Ascending aorta (tissue), 2 donors: ENCODE measurements at regions not wholly inside any gene's neighbourhood (a gene's known extent, or its start where the extent isn't known, plus 50 kb on each side); places are given as distances from the start of the nearest gene placed in this dataset.

ENCODE experiments used
- DNase-seq, 2 donors: peaks; one replicate each; pipeline ENCODE4 v3.0.0-alpha.2; 2019; ENCODE audit warnings: low spot score in 2 of 2
- H3K27ac ChIP-seq, 2 donors: fragments of 200-600 bp; sonication (generic); one replicate each; pipeline ENCODE4 v1.5.1; 2016 to 2017; ENCODE audit warnings: mild to moderate bottlenecking in 1 of 2
- H3K27me3 ChIP-seq: fragments of 200-600 bp; sonication (generic); one replicate; pipeline ENCODE4 v1.5.1; 2017
- H3K36me3 ChIP-seq, 2 donors: fragments of 200-600 bp; sonication (generic); one replicate each; pipeline ENCODE4 v1.5.1; 2016
- H3K4me1 ChIP-seq, 2 donors: fragments of 200-600 bp; sonication (generic); one replicate each; pipeline ENCODE4 v1.5.1; 2016 to 2017; ENCODE audit warnings: mild to moderate bottlenecking in 1 of 2
- H3K4me3 ChIP-seq, 2 donors: fragments of 200-600 bp; sonication (generic); one replicate each; pipeline ENCODE4 v1.5.1; 2016 to 2017; ENCODE audit warnings: mild to moderate bottlenecking in 1 of 2
- H3K9me3 ChIP-seq, 2 donors: fragments of 200-600 bp; sonication (generic); one replicate each; pipeline ENCODE4 v1.5.1; 2016
- intact Hi-C: fragments of 100-400 bp; cut with DNase I; formaldehyde crosslinking; loops from one replicate; pipeline ENCODE4 v1.15.1; 2023
- TF ChIP-seq, protein P1 (sequence below), 3 experiments: fragments of 200-600 bp in 2 of 3; fragments of 450-650 bp in 1 of 3; sonication (generic) in 2 of 3; IDR thresholded peaks; one replicate each; pipeline ENCODE4 v1.5.1; 2016 to 2019; ENCODE audit warnings: antibody characterized with exemption in 3 of 3, mild to moderate bottlenecking in 1 of 3, moderate library complexity in 1 of 3

DNA sequence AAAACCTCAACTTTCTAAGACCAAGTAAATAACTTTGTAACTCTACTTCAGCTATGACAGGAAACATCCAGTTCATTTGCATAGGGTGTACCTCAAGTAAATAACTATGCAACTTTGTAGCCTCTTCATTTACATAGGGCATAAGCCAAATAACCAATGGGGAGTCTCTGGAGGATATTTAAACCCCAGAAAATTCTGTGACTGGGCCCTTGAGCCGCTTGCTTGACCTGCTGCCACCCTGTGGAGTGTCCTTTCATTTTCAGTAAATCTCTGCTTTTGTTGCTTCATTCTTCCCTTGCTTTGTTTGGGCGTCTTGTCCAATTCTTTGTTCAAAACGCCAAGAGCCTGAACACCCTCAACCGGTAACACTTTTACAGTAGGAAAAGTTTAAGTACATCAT, 1112.7 kb upstream of the NRXN1 start:
- Histone ChIP-seq H3K27ac (no peak overlapping the region), H3K4me1 (no peaks in the 10 kb centered on the region)

DNA sequence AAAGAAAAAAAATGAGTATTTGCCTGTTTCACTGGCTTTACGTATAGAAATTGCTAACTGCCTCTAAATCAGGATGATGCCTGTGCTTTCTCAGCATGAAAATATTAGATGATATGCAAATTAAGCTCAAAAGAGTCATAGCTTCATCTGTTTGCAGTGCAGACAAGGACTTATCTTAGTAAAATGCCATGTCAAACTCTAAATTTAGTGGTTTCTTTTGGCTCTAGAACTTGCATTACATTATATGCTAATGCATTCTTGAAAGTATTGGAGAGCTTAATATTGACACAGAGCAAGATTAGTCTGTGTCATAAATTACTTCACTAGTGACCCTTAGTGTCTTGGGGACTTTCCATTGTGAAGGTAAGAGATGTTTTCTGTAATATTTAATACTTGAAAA, 1109.1 kb upstream of the NRXN1 start:
- H3K27ac ChIP-seq: no peak overlapping the region
- DNase-seq: no peak
- TF ChIP-seq, protein P1, sequence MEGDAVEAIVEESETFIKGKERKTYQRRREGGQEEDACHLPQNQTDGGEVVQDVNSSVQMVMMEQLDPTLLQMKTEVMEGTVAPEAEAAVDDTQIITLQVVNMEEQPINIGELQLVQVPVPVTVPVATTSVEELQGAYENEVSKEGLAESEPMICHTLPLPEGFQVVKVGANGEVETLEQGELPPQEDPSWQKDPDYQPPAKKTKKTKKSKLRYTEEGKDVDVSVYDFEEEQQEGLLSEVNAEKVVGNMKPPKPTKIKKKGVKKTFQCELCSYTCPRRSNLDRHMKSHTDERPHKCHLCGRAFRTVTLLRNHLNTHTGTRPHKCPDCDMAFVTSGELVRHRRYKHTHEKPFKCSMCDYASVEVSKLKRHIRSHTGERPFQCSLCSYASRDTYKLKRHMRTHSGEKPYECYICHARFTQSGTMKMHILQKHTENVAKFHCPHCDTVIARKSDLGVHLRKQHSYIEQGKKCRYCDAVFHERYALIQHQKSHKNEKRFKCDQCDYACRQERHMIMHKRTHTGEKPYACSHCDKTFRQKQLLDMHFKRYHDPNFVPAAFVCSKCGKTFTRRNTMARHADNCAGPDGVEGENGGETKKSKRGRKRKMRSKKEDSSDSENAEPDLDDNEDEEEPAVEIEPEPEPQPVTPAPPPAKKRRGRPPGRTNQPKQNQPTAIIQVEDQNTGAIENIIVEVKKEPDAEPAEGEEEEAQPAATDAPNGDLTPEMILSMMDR (IDR thresholded peaks at IDR 0.05): no peak
- intact Hi-C loops: no loop called here
- no peaks in the 10 kb centered on the region for H3K36me3 ChIP-seq
- no peaks in the 10 kb centered on the region for H3K27me3 ChIP-seq
- H3K4me3 ChIP-seq: no peak overlapping the region
- no peaks in the 10 kb centered on the region for H3K9me3 ChIP-seq
- H3K4me1 ChIP-seq: no peaks in the 10 kb centered on the region

More for the DNA sequence above, 1112.7 kb upstream of the NRXN1 start:
- no peak for DNase-seq
- H3K36me3 ChIP-seq: no peaks in the 10 kb centered on the region
- intact Hi-C loops: no loop called here
- no peaks in the 10 kb centered on the region for H3K27me3 ChIP-seq
- TF ChIP-seq, protein P1 (IDR thresholded peaks at IDR 0.05): no peak
- H3K9me3 ChIP-seq: no peaks in the 10 kb centered on the region
- H3K4me3 ChIP-seq: no peak overlapping the region

DNA sequence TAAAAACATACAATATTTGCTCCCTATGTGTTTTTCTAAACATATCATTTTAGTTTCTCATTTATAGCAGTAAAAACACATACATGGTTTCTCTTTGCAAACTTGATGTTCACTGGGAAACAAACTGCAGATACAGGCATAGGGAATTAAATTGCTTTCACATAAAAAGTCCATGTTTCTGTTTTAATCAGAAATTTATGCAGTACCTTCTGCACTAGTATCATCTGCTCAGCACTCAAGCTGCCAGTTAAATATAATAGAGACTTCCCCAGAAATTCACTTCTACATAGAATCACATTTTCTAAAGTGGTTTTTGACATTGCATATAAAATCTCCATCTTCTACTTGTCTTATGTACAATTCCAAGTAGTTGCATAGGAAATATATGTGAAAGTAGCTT, 1107.3 kb upstream of the NRXN1 start:
- intact Hi-C loops: no loop called here
- Histone ChIP-seq H3K36me3 (no peaks in the 10 kb centered on the region), H3K4me3 (no peak overlapping the region), H3K27me3 (no peaks in the 10 kb centered on the region), H3K27ac (no peak overlapping the region), H3K9me3 (no peaks in the 10 kb centered on the region), H3K4me1 (no peaks in the 10 kb centered on the region)
- TF ChIP-seq, protein P1 (IDR thresholded peaks at IDR 0.05): no peak
- DNase-seq: no peak

DNA sequence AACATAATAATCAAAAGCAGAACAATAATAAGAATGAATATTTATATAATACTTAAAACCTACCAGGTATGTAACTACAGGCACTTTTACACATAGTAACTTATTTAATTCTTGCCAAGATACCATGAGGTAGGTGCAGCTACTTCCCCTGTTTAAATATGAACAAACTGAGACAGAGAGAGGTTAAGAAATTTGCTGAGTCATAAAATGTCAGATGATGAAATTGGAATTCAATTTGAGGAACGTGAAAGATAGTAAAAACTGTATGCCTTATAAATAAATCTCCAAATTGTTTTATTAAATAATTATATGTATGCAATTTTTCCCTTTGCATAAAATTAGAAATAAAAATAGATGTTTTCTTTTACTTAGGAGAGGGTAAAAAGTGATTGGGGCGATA, 1103.3 kb upstream of the NRXN1 start:
- H3K4me3 ChIP-seq: no peak overlapping the region
- no peaks in the 10 kb centered on the region for H3K4me1 ChIP-seq
- H3K27me3 ChIP-seq: no peaks in the 10 kb centered on the region
- intact Hi-C loops: no loop called here
- TF ChIP-seq, protein P1 (IDR thresholded peaks at IDR 0.05): no peak
- no peak overlapping the region for H3K27ac ChIP-seq
- no peaks in the 10 kb centered on the region for H3K9me3 ChIP-seq
- H3K36me3 ChIP-seq: no peaks in the 10 kb centered on the region
- DNase-seq: no peak

DNA sequence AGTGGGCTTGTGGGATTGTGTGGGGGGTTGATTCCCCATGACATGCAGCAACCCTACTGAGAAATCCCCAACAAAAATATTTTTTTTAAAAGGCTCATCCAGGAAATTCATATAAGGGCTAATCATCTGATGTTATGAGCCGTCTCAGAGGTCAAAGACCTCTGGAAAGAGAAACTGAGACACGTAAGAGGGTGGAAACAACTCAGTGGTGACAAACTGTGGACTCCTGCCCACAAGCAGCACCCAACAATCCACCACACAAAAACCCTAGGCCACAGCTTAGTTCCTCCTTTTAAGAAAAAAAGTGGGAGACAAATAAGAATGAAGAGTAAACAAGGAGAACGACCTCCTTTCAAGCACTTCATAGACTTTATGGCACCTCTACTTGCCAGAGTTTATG, 1096.1 kb upstream of the NRXN1 start:
- no peak for DNase-seq
- TF ChIP-seq, protein P1 (IDR thresholded peaks at IDR 0.05): no peak
- Histone ChIP-seq H3K9me3 (no peaks in the 10 kb centered on the region), H3K27me3 (no peaks in the 10 kb centered on the region), H3K27ac (no peak overlapping the region), H3K4me3 (no peak overlapping the region), H3K4me1 (no peaks in the 10 kb centered on the region), H3K36me3 (no peaks in the 10 kb centered on the region)
- intact Hi-C loops: no loop called here

DNA sequence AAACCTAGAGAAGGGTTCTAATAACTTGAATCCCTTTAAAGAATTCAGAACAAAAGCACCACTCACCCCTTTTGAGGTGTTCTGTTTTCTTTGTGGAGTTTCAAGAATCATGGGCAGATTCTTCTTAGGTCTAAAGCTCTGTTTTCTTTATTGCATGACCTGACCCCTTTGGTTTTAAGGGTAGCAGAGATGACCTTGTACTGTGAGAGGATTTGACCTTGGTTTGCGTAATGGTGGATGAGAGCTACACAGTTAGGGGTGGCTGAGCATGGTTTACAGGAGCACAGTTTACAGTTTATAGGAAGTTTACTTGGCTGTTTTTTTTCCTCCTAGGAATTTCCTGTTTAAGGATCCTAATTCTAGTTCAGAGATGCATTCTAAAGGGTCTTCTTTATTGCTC, 1095.6 kb upstream of the NRXN1 start:
- Histone ChIP-seq H3K36me3 (no peaks in the 10 kb centered on the region), H3K27me3 (no peaks in the 10 kb centered on the region), H3K27ac (no peak overlapping the region), H3K4me3 (no peak overlapping the region), H3K9me3 (no peaks in the 10 kb centered on the region), H3K4me1 (no peaks in the 10 kb centered on the region)
- TF ChIP-seq, protein P1 (IDR thresholded peaks at IDR 0.05): no peak
- no peak for DNase-seq
- intact Hi-C loops: no loop called here
